Body of pancreas (tissue), 4 donors: ENCODE measurements at regions not wholly inside any gene's neighbourhood (a gene's known extent, or its start where the extent isn't known, plus 50 kb on each side); places are given as distances from the start of the nearest gene placed in this dataset.
"Not testable (repeated sequence)": the region's sequence is repeated elsewhere in the genome, so short reads cannot be mapped to it uniquely, and the experiment has no call there.

Experiments used
- ATAC-seq: fragments of 150-250 bp; one replicate; pipeline ENCODE4 v1.9.1; 2016
- DNase-seq, 4 donors: peaks; one replicate each; pipeline ENCODE4 v3.0.0-alpha.2; 2019
- H3K27ac ChIP-seq, 4 donors: fragments of 200-600 bp; sonication (generic); 1 replicate in 3 of 4; 2 replicates in 1 of 4; pipeline versions ENCODE4 v1.5.1 to v1.6.1; 2016 to 2019; ENCODE audit warnings: mild to moderate bottlenecking in 1 of 4, mixed read lengths in 1 of 4, moderate library complexity in 1 of 4
- H3K27me3 ChIP-seq, 2 donors: fragments of 200-600 bp; sonication (generic); one replicate each; pipeline ENCODE4 v1.6.0; 2016; ENCODE audit warnings: mild to moderate bottlenecking in 1 of 2
- H3K36me3 ChIP-seq, 2 donors: fragments of 200-600 bp; sonication (generic); replicated peaks in 1 of 2; 2 replicates each; pipeline ENCODE4 v1.5.1; 2016; ENCODE audit warnings: low read depth in 2 of 2; ENCODE audit not compliant: insufficient read depth in 1 of 2
- H3K4me1 ChIP-seq: fragments of 200-600 bp; sonication (generic); one replicate; pipeline ENCODE4 v1.6.0; 2016
- H3K4me3 ChIP-seq, 2 donors: fragments of 200-600 bp; sonication (generic); 1 replicate in 1 of 2; 2 replicates in 1 of 2; pipeline ENCODE4 v1.5.1; 2016 to 2019
- H3K9me3 ChIP-seq, 3 donors: fragments of 200-600 bp; sonication (generic); 1 replicate in 2 of 3; 2 replicates in 1 of 3; pipeline ENCODE4 v1.5.1; 2016
- CTCF ChIP-seq, 7 experiments: fragments of 450-650 bp in 4 of 7; fragments of 200-600 bp in 3 of 7; sonication (generic) in 3 of 7; IDR thresholded peaks; one replicate each; pipeline ENCODE4 v1.5.1; 2016 to 2019; ENCODE audit warnings: antibody characterized with exemption in 7 of 7
- POLR2A ChIP-seq, 3 donors: fragments of 450-650 bp; IDR thresholded peaks; one replicate each; pipeline ENCODE4 v1.6.1; 2016; ENCODE audit warnings: antibody characterized with exemption in 3 of 3, mild to moderate bottlenecking in 2 of 3
- WGBS, 2 donors: methylation state at CpG; one replicate each; pipeline ENCODE4 v1.1.5; 2017; 5-methylcytosine and 5-hydroxymethylcytosine counted together
- intact Hi-C: fragments of 100-400 bp; cut with DNase I; formaldehyde crosslinking; loops from one replicate; pipeline ENCODE4 v1.15.1; 2023

DNA sequence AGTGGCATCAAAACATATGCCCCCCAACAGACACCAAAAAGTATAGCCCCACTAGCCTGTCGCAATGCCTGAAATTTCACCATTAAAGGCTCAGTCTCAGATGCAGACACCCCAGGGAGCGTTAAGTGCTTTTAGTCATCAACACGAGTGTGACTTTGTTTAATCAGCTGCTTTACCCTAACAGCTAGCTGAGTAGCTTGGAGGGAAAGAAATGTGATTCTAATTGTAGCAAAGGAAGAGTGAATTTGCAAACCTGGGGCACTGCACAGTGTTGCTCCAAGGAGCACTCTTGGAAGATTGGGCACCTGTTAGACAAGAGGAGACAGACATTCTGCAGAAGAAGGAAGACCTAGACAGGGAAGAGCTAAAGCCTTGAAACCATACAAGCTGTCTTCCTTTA, 145.1 kb downstream of the BEND2 start:
- TF ChIP-seq CTCF (IDR thresholded peaks at IDR 0.05) = no peak
- no peak for TF ChIP-seq POLR2A (IDR thresholded peaks at IDR 0.05)
- Histone ChIP-seq H3K4me1 (no peaks in the 10 kb centered on the region), H3K9me3 (no peaks in the 10 kb centered on the region), H3K27me3 (no peaks in the 10 kb centered on the region), H3K36me3 (no peaks in the 10 kb centered on the region), H3K27ac (no peak overlapping the region), H3K4me3 (no peak overlapping the region)
- DNase-seq (no peak), ATAC-seq (no peak)
- intact Hi-C loops = no loop called here
- WGBS, 2 donors = 26 to 50% methylated on average over 1 to 3 of the region's 3 CpGs

DNA sequence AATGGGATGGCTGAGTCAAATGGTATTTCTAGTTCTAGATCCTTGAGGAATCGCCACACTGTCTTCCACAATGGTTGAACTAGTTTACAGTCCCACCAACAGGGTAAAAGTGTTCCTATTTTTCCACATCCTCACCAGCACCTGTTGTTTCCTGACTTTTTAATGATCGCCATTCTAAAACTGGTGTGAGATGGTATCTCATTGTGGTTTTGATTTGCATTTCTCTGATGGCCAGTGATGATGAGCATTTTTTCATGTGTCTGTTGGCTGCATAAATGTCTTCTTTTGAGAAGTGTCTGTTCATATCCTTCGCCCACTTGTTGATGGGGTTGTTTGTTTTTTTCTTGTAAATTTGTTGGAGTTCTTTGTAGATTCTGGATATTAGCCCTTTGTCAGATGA, 152.6 kb downstream of the BEND2 start:
- H3K4me3 ChIP-seq, DNase-seq, H3K36me3 ChIP-seq, H3K4me1 ChIP-seq, H3K9me3 ChIP-seq, ATAC-seq, H3K27ac ChIP-seq, intact Hi-C loops, H3K27me3 ChIP-seq: not testable (repeated sequence)
- WGBS, 2 donors = 77 to 82% methylated on average over 2 of the region's 3 CpGs

DNA sequence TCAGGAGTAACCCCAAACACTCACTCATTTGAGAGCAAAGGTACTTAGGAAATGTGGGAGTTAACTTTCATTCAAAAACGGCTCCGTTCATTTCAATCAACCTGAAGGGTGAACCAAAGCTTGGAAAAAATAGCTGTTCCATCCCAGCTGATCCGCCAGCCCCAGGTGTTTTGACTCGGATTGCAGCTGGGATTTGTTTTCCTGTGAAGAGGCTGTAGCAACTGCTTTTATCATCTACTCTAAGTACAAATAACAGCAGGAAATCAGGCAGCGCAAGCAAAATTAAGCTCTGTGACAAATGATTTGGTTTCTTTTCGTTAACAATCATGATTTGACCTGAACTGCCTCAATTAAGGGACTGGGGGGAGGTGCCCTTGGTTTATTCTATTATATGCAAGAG, 154.7 kb downstream of the BEND2 start:
- 8 to 18% methylated on average over 6 of the region's 6 CpGs for WGBS, 2 donors
- DNase-seq = no peak
- Histone ChIP-seq H3K27ac (no peak overlapping the region), H3K9me3 (no peaks in the 10 kb centered on the region), H3K4me1 (no peaks in the 10 kb centered on the region), H3K4me3 (no peak overlapping the region), H3K27me3 (no peaks in the 10 kb centered on the region), H3K36me3 (no peaks in the 10 kb centered on the region)
- intact Hi-C loops = no loop called here
- ATAC-seq = no peak
- TF ChIP-seq CTCF (IDR thresholded peaks at IDR 0.05) = no peak
- no peak for TF ChIP-seq POLR2A (IDR thresholded peaks at IDR 0.05)

DNA sequence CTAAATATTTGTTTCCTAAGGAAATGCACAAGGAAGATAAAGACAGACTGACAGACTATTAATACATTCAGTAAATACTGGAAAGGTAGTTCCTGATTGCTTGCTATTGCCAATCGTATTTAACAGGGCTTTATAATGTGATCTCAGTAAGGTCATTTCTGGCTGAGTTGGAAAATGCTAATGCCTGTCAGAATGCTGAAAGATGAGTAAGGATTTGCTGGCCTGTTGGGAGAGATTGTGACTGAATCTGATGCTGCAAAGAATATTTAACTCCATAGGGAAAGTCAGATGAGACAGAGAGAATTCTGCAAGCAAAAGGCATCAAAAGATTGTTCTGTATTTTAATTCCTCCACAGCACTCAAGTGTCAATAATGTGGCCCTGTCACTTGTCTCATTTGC, 169.0 kb downstream of the BEND2 start:
- TF ChIP-seq CTCF (IDR thresholded peaks at IDR 0.05) (no peak), POLR2A (IDR thresholded peaks at IDR 0.05) (no peak)
- intact Hi-C loops = no loop called here
- 25 to 50% methylated on average over 1 of the region's 1 CpG for WGBS, 2 donors

DNA sequence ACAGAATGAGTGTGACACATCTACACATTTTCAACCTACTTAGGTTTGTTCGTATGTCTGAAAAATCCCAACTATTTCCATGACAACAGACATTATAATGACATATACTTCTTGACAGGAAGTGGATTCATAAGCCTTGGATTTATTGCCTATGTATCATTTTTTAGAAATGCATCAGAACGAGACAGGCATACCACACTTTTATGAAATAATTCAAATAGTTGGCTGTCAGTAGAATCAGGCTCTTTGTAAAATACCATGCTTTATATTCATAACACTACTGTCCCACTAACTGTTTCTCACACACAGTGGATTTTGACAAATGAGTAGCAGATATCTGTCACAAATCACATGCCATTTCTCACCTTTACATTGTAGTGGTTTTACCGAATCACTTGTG, 173.2 kb downstream of the BEND2 start:
- H3K4me1 ChIP-seq = no peaks in the 10 kb centered on the region
- 40 to 51% methylated on average over 3 of the region's 3 CpGs for WGBS, 2 donors
- intact Hi-C loops = no loop called here
- H3K36me3 ChIP-seq = no peaks in the 10 kb centered on the region
- no peaks in the 10 kb centered on the region for H3K27me3 ChIP-seq
- no peak for DNase-seq
- H3K9me3 ChIP-seq = no peaks in the 10 kb centered on the region
- no peak overlapping the region for H3K27ac ChIP-seq
- no peak for ATAC-seq
- TF ChIP-seq CTCF (IDR thresholded peaks at IDR 0.05) (no peak), POLR2A (IDR thresholded peaks at IDR 0.05) (no peak)
- no peak overlapping the region for H3K4me3 ChIP-seq

More for the DNA sequence above, 169.0 kb downstream of the BEND2 start:
- Histone ChIP-seq H3K9me3 (no peaks in the 10 kb centered on the region), H3K4me3 (no peak overlapping the region), H3K27me3 (no peaks in the 10 kb centered on the region), H3K36me3 (no peaks in the 10 kb centered on the region), H3K27ac (no peak overlapping the region), H3K4me1 (no peaks in the 10 kb centered on the region)
- no peak for ATAC-seq
- DNase-seq = no peak
